ENCODE measurements at regions not wholly inside any gene's neighbourhood (a gene's known extent, or its start where the extent isn't known, plus 50 kb on each side); places are given as distances from the start of the nearest gene placed in this dataset.

DNA sequence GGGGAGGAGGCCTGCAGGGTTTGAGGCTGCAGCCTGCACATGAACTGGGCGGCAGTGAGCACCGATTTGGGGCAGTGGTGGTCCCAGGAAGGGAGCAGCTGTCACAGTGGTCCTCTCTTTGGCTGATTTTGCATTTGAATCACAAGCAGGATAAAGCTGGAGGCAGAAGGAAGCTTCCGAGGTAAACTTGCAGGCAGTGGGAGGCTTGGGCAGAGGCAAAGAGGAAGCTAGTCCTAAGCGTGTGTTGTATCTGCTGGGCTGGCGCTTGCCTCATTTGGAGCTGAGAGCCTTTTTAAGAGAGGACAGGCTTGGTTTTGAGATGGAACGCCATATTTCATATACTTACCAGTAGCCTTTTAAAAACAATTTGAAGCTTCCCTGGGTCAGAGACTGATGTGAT lies 177.2 kb upstream of the PODXL start:
- no peaks in the 10 kb centered on the region for H4K20me1 ChIP-seq (ENCODE audit: insufficient read depth, low read length)
- H3K4me2 ChIP-seq (ENCODE audit: low read length) = no peak overlapping the region
- Mint-ChIP-seq H3K4me1 (ENCODE audit: low read depth, unreplicated experiment) (no peaks in the 10 kb centered on the region), H3K27ac (ENCODE audit: unreplicated experiment) (no peak overlapping the region), H3K9me3 (ENCODE audit: unreplicated experiment) (peaks cover 23% of the 10 kb centered on the region), H3K36me3 (ENCODE audit: low read depth, unreplicated experiment) (peaks cover 2% of the 10 kb centered on the region), H3K4me3 (ENCODE audit: unreplicated experiment) (no peak overlapping the region), H3K27me3 (ENCODE audit: low read depth, unreplicated experiment) (peaks cover 36% of the 10 kb centered on the region)
- no peak for FAIRE-seq
- no peaks in the 10 kb centered on the region for H3K36me3 ChIP-seq (ENCODE audit: insufficient read depth, low read length)
- H3K9me3 ChIP-seq (ENCODE audit: insufficient read depth, low read depth, low read length) = no peaks in the 10 kb centered on the region
- H3K27me3 ChIP-seq (ENCODE audit: insufficient read depth, low read length) = peaks cover 5% of the 10 kb centered on the region
- H3K27ac ChIP-seq (ENCODE audit: low read depth, low read length) = no peak overlapping the region
- DNase-seq (ENCODE audit: low read depth) = no peak
- TF ChIP-seq, protein P1, sequence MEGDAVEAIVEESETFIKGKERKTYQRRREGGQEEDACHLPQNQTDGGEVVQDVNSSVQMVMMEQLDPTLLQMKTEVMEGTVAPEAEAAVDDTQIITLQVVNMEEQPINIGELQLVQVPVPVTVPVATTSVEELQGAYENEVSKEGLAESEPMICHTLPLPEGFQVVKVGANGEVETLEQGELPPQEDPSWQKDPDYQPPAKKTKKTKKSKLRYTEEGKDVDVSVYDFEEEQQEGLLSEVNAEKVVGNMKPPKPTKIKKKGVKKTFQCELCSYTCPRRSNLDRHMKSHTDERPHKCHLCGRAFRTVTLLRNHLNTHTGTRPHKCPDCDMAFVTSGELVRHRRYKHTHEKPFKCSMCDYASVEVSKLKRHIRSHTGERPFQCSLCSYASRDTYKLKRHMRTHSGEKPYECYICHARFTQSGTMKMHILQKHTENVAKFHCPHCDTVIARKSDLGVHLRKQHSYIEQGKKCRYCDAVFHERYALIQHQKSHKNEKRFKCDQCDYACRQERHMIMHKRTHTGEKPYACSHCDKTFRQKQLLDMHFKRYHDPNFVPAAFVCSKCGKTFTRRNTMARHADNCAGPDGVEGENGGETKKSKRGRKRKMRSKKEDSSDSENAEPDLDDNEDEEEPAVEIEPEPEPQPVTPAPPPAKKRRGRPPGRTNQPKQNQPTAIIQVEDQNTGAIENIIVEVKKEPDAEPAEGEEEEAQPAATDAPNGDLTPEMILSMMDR (IDR thresholded peaks at IDR 0.05; ENCODE audit: insufficient read depth, low read depth, low read length) = no peak
- no peak for TF ChIP-seq EZH2 (IDR thresholded peaks at IDR 0.05; ENCODE audit: insufficient read depth, low read length)
- no peak overlapping the region for H3K4me3 ChIP-seq (ENCODE audit: insufficient read depth, low read depth, low read length)
- H3K9ac ChIP-seq (ENCODE audit: low read length) = no peak overlapping the region
- no peaks in the 10 kb centered on the region for H3K79me2 ChIP-seq (ENCODE audit: insufficient read depth, low read length)
- H2AFZ ChIP-seq (ENCODE audit: low read depth, low read length) = no peak overlapping the region
- no peaks in the 10 kb centered on the region for H3K4me1 ChIP-seq (ENCODE audit: insufficient read depth, low read length)

DNA sequence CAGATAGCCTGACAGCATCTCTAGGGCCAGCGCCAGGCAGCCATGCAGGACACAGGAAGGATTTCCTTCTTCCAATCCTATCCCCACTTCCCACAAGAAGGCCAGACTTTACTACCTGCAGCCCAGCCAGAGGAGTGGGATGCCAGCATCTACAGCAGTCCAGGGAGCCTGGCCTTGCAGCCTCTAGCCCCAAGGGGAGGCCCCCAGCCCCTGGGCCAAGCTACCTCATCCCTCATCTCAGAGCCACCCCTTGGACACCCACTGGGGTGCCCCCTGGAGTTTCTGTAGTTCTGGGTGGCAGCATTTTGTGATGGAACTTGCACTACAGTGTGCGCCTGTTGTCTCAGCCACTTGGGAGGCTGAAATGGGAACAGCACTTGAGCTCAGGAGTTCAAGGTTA lies 170.8 kb upstream of the PODXL start:
- DNase-seq (ENCODE audit: low read depth) = no peak
- Histone ChIP-seq H2AFZ (ENCODE audit: low read depth, low read length) (no peak overlapping the region), H3K4me1 (ENCODE audit: insufficient read depth, low read length) (no peaks in the 10 kb centered on the region), H4K20me1 (ENCODE audit: insufficient read depth, low read length) (no peaks in the 10 kb centered on the region), H3K9ac (ENCODE audit: low read length) (no peak overlapping the region), H3K79me2 (ENCODE audit: insufficient read depth, low read length) (no peaks in the 10 kb centered on the region), H3K27ac (ENCODE audit: low read depth, low read length) (no peak overlapping the region), H3K27me3 (ENCODE audit: insufficient read depth, low read length) (peaks cover 5% of the 10 kb centered on the region), H3K4me3 (ENCODE audit: insufficient read depth, low read depth, low read length) (no peak overlapping the region), H3K36me3 (ENCODE audit: insufficient read depth, low read length) (no peaks in the 10 kb centered on the region), H3K9me3 (ENCODE audit: insufficient read depth, low read depth, low read length) (no peaks in the 10 kb centered on the region), H3K4me2 (ENCODE audit: low read length) (no peak overlapping the region)
- no peak overlapping the region for H3K27ac Mint-ChIP-seq (ENCODE audit: unreplicated experiment)
- FAIRE-seq = no peak
- no peak overlapping the region for H3K4me3 Mint-ChIP-seq (ENCODE audit: unreplicated experiment)
- peaks cover 2% of the 10 kb centered on the region for H3K36me3 Mint-ChIP-seq (ENCODE audit: low read depth, unreplicated experiment)
- peaks cover 11% of the 10 kb centered on the region for H3K4me1 Mint-ChIP-seq (ENCODE audit: low read depth, unreplicated experiment)
- peaks cover 7% of the 10 kb centered on the region for H3K27me3 Mint-ChIP-seq (ENCODE audit: low read depth, unreplicated experiment)
- H3K9me3 Mint-ChIP-seq (ENCODE audit: unreplicated experiment) = peaks cover 22% of the 10 kb centered on the region
- TF ChIP-seq, protein P1 (IDR thresholded peaks at IDR 0.05; ENCODE audit: insufficient read depth, low read depth, low read length) = no peak
- TF ChIP-seq EZH2 (IDR thresholded peaks at IDR 0.05; ENCODE audit: insufficient read depth, low read length) = no peak

DNA sequence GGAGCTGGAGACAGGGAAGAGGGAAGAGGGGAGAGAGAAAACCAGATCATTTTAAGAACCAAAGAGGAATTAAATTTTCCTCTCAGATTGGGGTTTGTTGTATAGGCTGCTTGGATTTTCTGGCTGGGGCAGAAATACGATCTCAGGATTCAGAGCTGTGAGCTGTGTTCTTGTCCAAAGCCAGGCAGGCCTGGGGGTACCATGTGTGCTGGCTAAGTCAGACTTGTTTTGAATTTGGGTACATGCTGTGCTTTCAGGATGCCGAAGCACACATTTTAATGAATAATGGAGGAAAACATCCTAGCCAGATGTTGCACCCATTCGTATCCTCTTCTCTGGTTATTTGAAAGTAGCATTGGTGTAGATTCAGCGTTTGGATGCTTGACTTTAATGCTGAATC lies 170.3 kb upstream of the PODXL start:
- Histone ChIP-seq H3K4me2 (ENCODE audit: low read length) (no peak overlapping the region), H3K9ac (ENCODE audit: low read length) (no peak overlapping the region), H3K79me2 (ENCODE audit: insufficient read depth, low read length) (no peaks in the 10 kb centered on the region), H3K27me3 (ENCODE audit: insufficient read depth, low read length) (peaks cover 5% of the 10 kb centered on the region), H3K27ac (ENCODE audit: low read depth, low read length) (no peak overlapping the region), H3K4me3 (ENCODE audit: insufficient read depth, low read depth, low read length) (no peak overlapping the region), H3K36me3 (ENCODE audit: insufficient read depth, low read length) (no peaks in the 10 kb centered on the region), H3K4me1 (ENCODE audit: insufficient read depth, low read length) (no peaks in the 10 kb centered on the region), H3K9me3 (ENCODE audit: insufficient read depth, low read depth, low read length) (no peaks in the 10 kb centered on the region), H2AFZ (ENCODE audit: low read depth, low read length) (no peak overlapping the region), H4K20me1 (ENCODE audit: insufficient read depth, low read length) (no peaks in the 10 kb centered on the region)
- peaks cover 11% of the 10 kb centered on the region for H3K4me1 Mint-ChIP-seq (ENCODE audit: low read depth, unreplicated experiment)
- H3K36me3 Mint-ChIP-seq (ENCODE audit: low read depth, unreplicated experiment) = no peaks in the 10 kb centered on the region
- no peak overlapping the region for H3K4me3 Mint-ChIP-seq (ENCODE audit: unreplicated experiment)
- FAIRE-seq = no peak
- no peak overlapping the region for H3K27ac Mint-ChIP-seq (ENCODE audit: unreplicated experiment)
- H3K27me3 Mint-ChIP-seq (ENCODE audit: low read depth, unreplicated experiment) = peaks cover 7% of the 10 kb centered on the region
- peaks cover 22% of the 10 kb centered on the region for H3K9me3 Mint-ChIP-seq (ENCODE audit: unreplicated experiment)
- no peak for DNase-seq (ENCODE audit: low read depth)
- no peak for TF ChIP-seq EZH2 (IDR thresholded peaks at IDR 0.05; ENCODE audit: insufficient read depth, low read length)
- TF ChIP-seq, protein P1 (IDR thresholded peaks at IDR 0.05; ENCODE audit: insufficient read depth, low read depth, low read length) = no peak

Data from astrocyte (in vitro differentiated cells and primary cell).